GM12872 (cell line): ENCODE measurements at regions not wholly inside any gene's neighbourhood (a gene's known extent, or its start where the extent isn't known, plus 50 kb on each side); places are given as distances from the start of the nearest gene placed in this dataset.

Experiments
- CTCF ChIP-seq: IDR thresholded peaks from 3 replicates; pipeline ENCODE4 v1.5.1; 2011; ENCODE audit warnings: low read depth, mild to moderate bottlenecking, low read length, moderate library complexity; ENCODE audit not compliant: insufficient read depth

- TF ChIP-seq CTCF, result no peak
Measured at GRCh38 chr5:162485666-162486292, 418.2 kb downstream of the GABRG2 start.

- no peak for TF ChIP-seq CTCF
Measured at GRCh38 chr5:162487528-162488525, 420.3 kb downstream of the GABRG2 start.

GRCh38 chr5:162496100-162496808 lies 428.7 kb downstream of the GABRG2 start:
- no peak for TF ChIP-seq CTCF

- no peak for TF ChIP-seq CTCF
Measured at GRCh38 chr5:162497455-162497854, 429.9 kb downstream of the GABRG2 start.

GRCh38 chr5:162502780-162503179 lies 435.2 kb downstream of the GABRG2 start:
- TF ChIP-seq CTCF, result no peak

GRCh38 chr5:162503796-162504195 lies 436.2 kb downstream of the GABRG2 start:
- TF ChIP-seq CTCF, result no peak
